GM23248 (cell line): ENCODE measurements at regions not wholly inside any gene's neighbourhood (a gene's known extent, or its start where the extent isn't known, plus 50 kb on each side); places are given as distances from the start of the nearest gene placed in this dataset.

ENCODE experiments used
- DNase-seq: peaks from one replicate; pipeline ENCODE4 v3.0.0-alpha.2; 2015
- H2AFZ ChIP-seq: fragments of 200-600 bp; sonication (generic); 2 replicates; pipeline ENCODE4 v1.6.1; 2016; ENCODE audit warnings: antibody characterized with exemption
- H3F3A ChIP-seq: fragments of 200-600 bp; sonication (generic); 2 replicates; pipeline ENCODE4 v1.6.1; 2016; ENCODE audit warnings: mild to moderate bottlenecking, antibody characterized with exemption, mixed run types; ENCODE audit not compliant: insufficient read depth
- H3K27ac ChIP-seq: fragments of 200-600 bp; sonication (generic); 2 replicates; pipeline ENCODE4 v1.5.1; 2016; ENCODE audit warnings: mild to moderate bottlenecking
- H3K27me3 ChIP-seq: fragments of 200-600 bp; sonication (generic); replicated peaks from 2 replicates; pipeline ENCODE4 v1.6.1; 2016; ENCODE audit warnings: mild to moderate bottlenecking; ENCODE audit not compliant: insufficient read depth
- H3K36me3 ChIP-seq: fragments of 200-600 bp; sonication (generic); 2 replicates; pipeline ENCODE4 v1.6.1; 2016; ENCODE audit warnings: low read depth, mild to moderate bottlenecking
- H3K4me1 ChIP-seq: fragments of 200-600 bp; sonication (generic); 2 replicates; pipeline ENCODE4 v1.6.1; 2016; ENCODE audit warnings: mild to moderate bottlenecking; ENCODE audit not compliant: insufficient read depth
- H3K4me2 ChIP-seq: fragments of 200-600 bp; sonication (generic); one replicate; pipeline ENCODE4 v1.6.1; 2016; ENCODE audit warnings: mild to moderate bottlenecking; ENCODE audit not compliant: unreplicated experiment
- H3K4me3 ChIP-seq: fragments of 200-600 bp; sonication (generic); 2 replicates; pipeline ENCODE4 v1.5.1; 2016; ENCODE audit warnings: mild to moderate bottlenecking
- H3K79me2 ChIP-seq: fragments of 200-600 bp; sonication (generic); 2 replicates; pipeline ENCODE4 v1.6.1; 2016; ENCODE audit warnings: mild to moderate bottlenecking; ENCODE audit not compliant: insufficient read depth
- H3K9ac ChIP-seq: fragments of 200-600 bp; sonication (generic); 2 replicates; pipeline ENCODE4 v1.6.1; 2016; ENCODE audit warnings: mild to moderate bottlenecking
- H3K9me2 ChIP-seq: fragments of 200-600 bp; sonication (generic); 2 replicates; pipeline ENCODE4 v1.6.1; 2016; ENCODE audit warnings: mixed run types, mild to moderate bottlenecking, moderate library complexity; ENCODE audit not compliant: insufficient read depth
- H3K9me3 ChIP-seq: fragments of 200-600 bp; sonication (generic); one replicate; pipeline ENCODE4 v1.6.1; 2017; ENCODE audit warnings: low read depth
- H4K20me1 ChIP-seq: fragments of 200-600 bp; sonication (generic); 2 replicates; pipeline ENCODE4 v1.6.0; 2016; ENCODE audit not compliant: insufficient read depth
- EZH2 ChIP-seq: fragments of 200-600 bp; sonication (generic); IDR thresholded peaks from 2 replicates; pipeline ENCODE4 v1.6.1; 2018; ENCODE audit warnings: antibody characterized with exemption, mild to moderate bottlenecking; ENCODE audit not compliant: insufficient read depth, poor library complexity, severe bottlenecking
- EZH2phosphoT487 ChIP-seq: fragments of 200-600 bp; sonication (generic); IDR thresholded peaks from 2 replicates; pipeline ENCODE4 v1.6.1; 2018; ENCODE audit warnings: antibody characterized with exemption, moderate library complexity, mild to moderate bottlenecking, low read depth; ENCODE audit not compliant: insufficient read depth
- WGBS, 2 experiments: methylation state at CpG; one replicate each; pipeline ENCODE4 v1.1.6; 2015 to 2017; ENCODE audit warnings: low lambda C conversion rate in 2 of 2, low coverage in 1 of 2; ENCODE audit errors: missing lambda C conversion rate in 2 of 2; 5-methylcytosine and 5-hydroxymethylcytosine counted together
- in situ Hi-C: fragments of 300-500 bp; cut with MboI; formaldehyde crosslinking; loops from 2 replicates; pipeline ENCODE4 v1.15.0; 2020

DNA sequence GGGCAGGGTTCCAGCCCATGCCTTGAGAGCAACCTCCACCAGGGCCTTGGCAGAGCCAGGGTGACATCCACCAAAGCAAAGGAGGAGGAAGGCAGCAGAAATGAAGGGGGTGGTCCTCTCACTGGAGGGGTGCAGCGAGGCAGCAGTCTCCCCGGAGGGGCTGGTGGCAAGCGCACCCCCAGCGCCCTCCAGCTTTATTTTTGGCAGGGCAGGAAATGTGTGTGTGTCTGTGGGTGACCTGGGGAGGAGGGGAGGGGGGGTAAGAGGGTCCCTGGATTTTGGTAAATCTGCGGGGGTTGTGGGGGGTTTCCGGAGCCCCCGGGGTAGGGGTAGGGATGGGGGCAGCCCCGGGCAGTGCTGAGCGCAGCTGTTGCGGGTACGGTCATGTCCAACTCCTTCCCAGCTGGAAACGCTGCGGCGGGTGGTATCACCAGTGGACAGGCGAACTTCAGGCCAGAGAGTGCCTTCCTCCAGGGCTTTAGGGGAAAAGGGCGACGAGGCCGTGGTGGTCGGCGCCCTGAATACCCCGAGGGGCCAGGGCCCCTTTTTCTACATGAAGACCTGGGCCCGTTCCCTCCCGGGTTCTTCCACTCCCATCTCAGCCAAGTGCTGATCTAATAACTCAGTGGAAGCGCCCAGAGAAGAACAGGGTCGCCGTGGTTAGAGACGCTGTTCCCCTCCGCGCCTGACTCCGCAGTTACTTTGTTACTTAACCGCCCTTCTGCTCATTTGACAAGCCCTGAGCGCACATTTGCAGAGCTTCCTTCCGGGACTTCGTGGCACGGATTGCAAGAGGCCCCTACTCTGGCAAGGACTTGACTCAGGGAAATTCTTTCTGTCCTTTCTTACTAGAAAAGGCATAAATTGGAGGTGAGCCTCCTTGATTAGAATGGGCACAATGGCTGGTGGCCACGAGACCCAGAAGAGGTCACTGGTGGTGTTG, 55.2 kb downstream of the FOS start:
- H3K4me2 ChIP-seq: peak overlapping the region; percentile 68
- DNase-seq: peak; percentile 42
- no peak overlapping the region; the same call in 1 of the 2 replicates for H3K9ac ChIP-seq
- 0 out of 2 replicates have a peak, but pooled peaks cover 8% of the 10 kb centered on the region for H3F3A ChIP-seq
- no peaks in the 10 kb centered on the region for H4K20me1 ChIP-seq
- 69 to 76% methylated on average over 26 to 36 of the region's 36 CpGs for WGBS, 2 experiments
- no peak overlapping the region for H3K27ac ChIP-seq
- no peaks in the 10 kb centered on the region for H3K9me2 ChIP-seq
- peak overlapping the region; percentile 69 for H2AFZ ChIP-seq
- H3K4me3 ChIP-seq: 0 out of 2 replicates have a peak overlapping the region, but pooled peaks have one; percentile 14
- H3K4me1 ChIP-seq: peaks cover 17% of the 10 kb centered on the region
- no peaks in the 10 kb centered on the region for H3K36me3 ChIP-seq
- TF ChIP-seq EZH2phosphoT487 (no peak), EZH2 (no peak)
- no peaks in the 10 kb centered on the region for H3K79me2 ChIP-seq
- in situ Hi-C loops: no loop called here
- H3K27me3 ChIP-seq: no peaks in the 10 kb centered on the region
- H3K9me3 ChIP-seq: no peaks in the 10 kb centered on the region

DNA sequence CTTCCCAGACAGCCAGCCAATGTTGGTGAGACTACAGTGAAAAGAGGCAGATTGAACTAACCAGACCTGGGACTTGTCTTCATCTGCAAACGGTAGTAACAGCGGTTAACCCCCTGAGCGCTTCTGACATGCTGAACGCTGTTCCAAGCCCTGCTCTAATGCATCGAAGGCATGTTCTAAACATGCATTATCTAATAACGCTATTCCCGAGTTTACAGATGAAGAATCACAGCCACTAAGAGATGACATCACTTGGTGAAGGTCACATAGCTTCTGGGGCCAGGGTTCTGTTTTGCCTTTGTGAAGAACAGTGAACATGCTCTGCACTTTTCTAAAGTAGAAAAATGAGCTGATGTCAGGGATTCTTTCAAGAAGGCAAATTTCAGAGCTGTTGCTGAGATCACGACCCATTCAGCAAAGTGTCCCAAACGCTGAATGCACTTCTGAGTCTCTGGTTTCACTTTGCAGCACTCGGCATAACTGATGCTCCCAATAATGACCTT, 56.0 kb downstream of the FOS start:
- peaks cover 24% of the 10 kb centered on the region for H3K4me1 ChIP-seq
- H2AFZ ChIP-seq: peak overlapping the region; percentile 69
- WGBS, 2 experiments: 28 to 29% methylated on average over 10 of the region's 10 CpGs

DNA sequence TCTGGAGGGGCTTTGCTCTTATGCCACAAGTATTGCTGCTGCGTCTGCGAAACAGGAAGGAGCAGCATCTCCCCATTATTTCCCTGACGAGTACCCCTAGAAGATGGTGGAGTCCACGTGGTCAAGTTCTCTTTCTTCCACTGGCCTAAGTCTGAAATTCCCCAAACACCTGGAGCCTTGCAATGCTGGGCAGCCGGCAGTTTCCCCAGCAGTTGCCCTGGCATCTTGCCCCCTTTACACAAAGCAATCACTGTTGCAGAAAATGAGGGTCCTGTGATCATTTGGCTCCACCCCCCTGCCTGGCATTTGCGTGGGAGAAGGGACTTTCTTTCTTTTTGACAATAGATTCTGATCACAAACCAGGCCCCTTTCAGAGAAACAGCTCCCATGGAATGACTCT, 56.9 kb downstream of the FOS start:
- Histone ChIP-seq H3K9ac (no peak overlapping the region), H2AFZ (no peak overlapping the region), H3K27me3 (no peaks in the 10 kb centered on the region), H3F3A (peaks cover 20% of the 10 kb centered on the region), H3K9me3 (no peaks in the 10 kb centered on the region), H3K79me2 (no peaks in the 10 kb centered on the region), H3K4me2 (no peak overlapping the region), H3K27ac (no peak overlapping the region), H4K20me1 (no peaks in the 10 kb centered on the region), H3K4me1 (peaks cover 27% of the 10 kb centered on the region), H3K4me3 (no peak overlapping the region), H3K36me3 (no peaks in the 10 kb centered on the region), H3K9me2 (no peaks in the 10 kb centered on the region)
- 91% methylated on average over 6 of the region's 6 CpGs for WGBS, 2 experiments
- no peak for DNase-seq
- in situ Hi-C loops: no loop called here
- no peak for TF ChIP-seq EZH2
- TF ChIP-seq EZH2phosphoT487: no peak

More for the DNA sequence above, 56.0 kb downstream of the FOS start:
- peak overlapping the region; percentile 68 for H3K4me2 ChIP-seq
- H3K36me3 ChIP-seq: no peaks in the 10 kb centered on the region
- DNase-seq: peak; percentile 26
- H4K20me1 ChIP-seq: no peaks in the 10 kb centered on the region
- no peaks in the 10 kb centered on the region for H3K27me3 ChIP-seq
- H3K4me3 ChIP-seq: peak overlapping the region; percentile 14
- H3F3A ChIP-seq: peaks cover 14% of the 10 kb centered on the region
- no peaks in the 10 kb centered on the region for H3K79me2 ChIP-seq
- TF ChIP-seq EZH2 (no peak), EZH2phosphoT487 (no peak)
- H3K9ac ChIP-seq: no peak overlapping the region; the same call in 1 of the 2 replicates
- no peak overlapping the region for H3K27ac ChIP-seq
- in situ Hi-C loops: no loop called here
- no peaks in the 10 kb centered on the region for H3K9me2 ChIP-seq
- no peaks in the 10 kb centered on the region for H3K9me3 ChIP-seq

DNA sequence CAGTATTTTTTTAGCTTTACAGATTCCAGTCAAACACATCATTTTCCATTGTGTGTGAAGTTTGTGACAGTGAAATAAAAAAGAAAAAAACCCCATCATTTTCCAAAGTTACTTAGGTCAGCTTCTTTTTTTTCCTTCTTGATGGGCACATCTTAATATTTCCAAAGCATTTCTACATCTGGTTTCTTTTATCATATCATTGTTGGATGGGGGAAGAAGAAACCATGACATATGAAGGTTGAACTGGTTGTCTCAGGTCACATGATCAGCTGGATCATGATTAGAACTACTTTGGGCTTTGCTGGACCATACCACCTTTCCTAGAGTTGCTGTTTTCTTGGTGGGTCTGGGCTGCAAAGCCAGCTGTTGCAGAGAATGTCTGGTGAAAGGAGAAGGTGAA, 59.8 kb downstream of the FOS start:
- H3K9me2 ChIP-seq: no peaks in the 10 kb centered on the region
- TF ChIP-seq EZH2phosphoT487 (no peak), EZH2 (no peak)
- peaks cover 25% of the 10 kb centered on the region for H3F3A ChIP-seq
- H3K79me2 ChIP-seq: no peaks in the 10 kb centered on the region
- H3K27ac ChIP-seq: peak overlapping the region; percentile 17; the same call in 1 of the 2 replicates
- H3K4me2 ChIP-seq: peak overlapping the region; percentile 26
- H4K20me1 ChIP-seq: no peaks in the 10 kb centered on the region
- H3K27me3 ChIP-seq: no peaks in the 10 kb centered on the region
- no peaks in the 10 kb centered on the region for H3K36me3 ChIP-seq
- H3K9me3 ChIP-seq: no peaks in the 10 kb centered on the region
- DNase-seq: peak; percentile 7
- in situ Hi-C loops: no loop called here
- H3K9ac ChIP-seq: no peak overlapping the region
- H3K4me3 ChIP-seq: no peak overlapping the region
- peaks cover 28% of the 10 kb centered on the region for H3K4me1 ChIP-seq
- H2AFZ ChIP-seq: no peak overlapping the region
